Progenitor cell of endocrine pancreas (in vitro differentiated cells): ENCODE measurements at regions not wholly inside any gene's neighbourhood (a gene's known extent, or its start where the extent isn't known, plus 50 kb on each side); places are given as distances from the start of the nearest gene placed in this dataset.

Experiments used
- DNase-seq: peaks from one replicate; pipeline ENCODE4 v3.0.0; 2021; ENCODE audit warnings: low spot score; ENCODE audit not compliant: unreplicated experiment
- H3K27ac Mint-ChIP-seq: 2 replicates; pipeline ENCODE4 v1.8.0; 2021; ENCODE audit warnings: mild to moderate bottlenecking, moderate library complexity, mixed read lengths
- H3K27me3 Mint-ChIP-seq: 2 replicates; pipeline ENCODE4 v1.8.0; 2021; ENCODE audit warnings: mixed read lengths
- H3K36me3 Mint-ChIP-seq: 2 replicates; pipeline ENCODE4 v1.8.0; 2022; ENCODE audit warnings: mixed read lengths; ENCODE audit not compliant: insufficient read depth
- H3K4me1 Mint-ChIP-seq: 2 replicates; pipeline ENCODE4 v1.8.0; 2021; ENCODE audit warnings: low read depth, mixed read lengths
- H3K4me3 Mint-ChIP-seq: 2 replicates; pipeline ENCODE4 v1.8.0; 2021; ENCODE audit warnings: low read depth, mild to moderate bottlenecking, moderate library complexity, mixed read lengths
- H3K9me3 Mint-ChIP-seq: 2 replicates; pipeline ENCODE4 v1.8.0; 2021; ENCODE audit warnings: low read depth, mixed read lengths
- CTCF ChIP-seq: fragments of 200-600 bp; sonication (generic); IDR thresholded peaks from one replicate; pipeline ENCODE4 v1.5.0; 2021; ENCODE audit warnings: antibody characterized with exemption, mild to moderate bottlenecking; ENCODE audit not compliant: unreplicated experiment

GRCh38 chr6:119890470-119890869 lies 540.9 kb upstream of the MAN1A1 start:
- Mint-ChIP-seq H3K4me1 (no peaks in the 10 kb centered on the region), H3K4me3 (no peak overlapping the region), H3K36me3 (no peaks in the 10 kb centered on the region), H3K27ac (no peak overlapping the region), H3K9me3 (no peaks in the 10 kb centered on the region), H3K27me3 (no peaks in the 10 kb centered on the region)
- TF ChIP-seq CTCF, result no peak
- no peak for DNase-seq

DNA sequence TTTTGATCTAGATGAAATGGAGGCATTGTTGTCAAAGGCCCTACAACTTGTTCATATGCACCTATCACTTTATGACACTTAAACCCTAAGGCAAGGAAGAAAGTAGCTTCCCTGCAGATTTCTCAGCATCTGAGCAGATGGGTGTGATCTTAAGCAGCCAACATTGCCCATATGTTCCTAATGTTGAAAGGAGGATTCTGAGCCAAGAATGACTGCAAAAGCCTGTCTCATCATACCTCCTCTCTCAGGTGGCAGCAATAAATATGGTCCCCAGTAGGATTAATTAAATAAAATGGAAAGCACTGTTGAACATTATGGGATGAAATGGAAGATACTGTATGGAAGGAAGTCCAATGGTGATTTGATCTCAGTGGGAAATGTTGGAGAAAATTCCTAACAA lies 538.1 kb upstream of the MAN1A1 start:
- Mint-ChIP-seq H3K9me3 (peaks cover 4% of the 10 kb centered on the region), H3K4me3 (no peak overlapping the region), H3K27me3 (no peaks in the 10 kb centered on the region), H3K4me1 (no peaks in the 10 kb centered on the region), H3K36me3 (no peaks in the 10 kb centered on the region), H3K27ac (no peak overlapping the region)
- no peak for TF ChIP-seq CTCF
- DNase-seq, result no peak

- H3K4me3 Mint-ChIP-seq, result no peak overlapping the region
- H3K27ac Mint-ChIP-seq, result no peak overlapping the region
- DNase-seq, result no peak
- H3K4me1 Mint-ChIP-seq, result no peaks in the 10 kb centered on the region
- no peak for TF ChIP-seq CTCF
- H3K9me3 Mint-ChIP-seq, result peaks cover 4% of the 10 kb centered on the region
- H3K36me3 Mint-ChIP-seq, result no peaks in the 10 kb centered on the region
- no peaks in the 10 kb centered on the region for H3K27me3 Mint-ChIP-seq
These were observed 531.9 kb upstream of the MAN1A1 start for GRCh38 chr6:119881416-119881815.

GRCh38 chr6:119880840-119881239 lies 531.3 kb upstream of the MAN1A1 start:
- no peak overlapping the region for H3K4me3 Mint-ChIP-seq
- peaks cover 4% of the 10 kb centered on the region for H3K9me3 Mint-ChIP-seq

GRCh38 chr6:119879731-119880130 lies 530.2 kb upstream of the MAN1A1 start:
- peaks cover 4% of the 10 kb centered on the region for H3K9me3 Mint-ChIP-seq
- H3K4me1 Mint-ChIP-seq, result no peaks in the 10 kb centered on the region
- no peaks in the 10 kb centered on the region for H3K36me3 Mint-ChIP-seq
- no peak for TF ChIP-seq CTCF
- H3K4me3 Mint-ChIP-seq, result no peak overlapping the region
- H3K27ac Mint-ChIP-seq, result no peak overlapping the region
- DNase-seq, result no peak
- no peaks in the 10 kb centered on the region for H3K27me3 Mint-ChIP-seq

More at GRCh38 chr6:119880840-119881239, 531.3 kb upstream of the MAN1A1 start:
- Mint-ChIP-seq H3K27ac (no peak overlapping the region), H3K27me3 (no peaks in the 10 kb centered on the region), H3K4me1 (no peaks in the 10 kb centered on the region), H3K36me3 (no peaks in the 10 kb centered on the region)
- TF ChIP-seq CTCF, result no peak
- DNase-seq, result no peak
